ENCODE measurements at regions not wholly inside any gene's neighbourhood (a gene's known extent, or its start where the extent isn't known, plus 50 kb on each side); places are given as distances from the start of the nearest gene placed in this dataset.

GRCh38 chr9:73022353-73022752, 69.5 kb upstream of the ALDH1A1 start:
- Histone ChIP-seq H3K4me1 (no peaks in the 10 kb centered on the region), H3K36me3 (no peaks in the 10 kb centered on the region), H3K4me3 (no peak overlapping the region), H3K27me3 (no peaks in the 10 kb centered on the region), H3K27ac (peak overlapping the region in 1 of 2 donors; percentile 18), H3K9me3 (no peaks in the 10 kb centered on the region)
- intact Hi-C loops (cut with DNase I; ENCODE audit: low total_unique reads): no loop called here
- DNase-seq: no peak
- TF ChIP-seq POLR2A (IDR thresholded peaks at IDR 0.05): no peak
- no peak for TF ChIP-seq CTCF (IDR thresholded peaks at IDR 0.05)

- Histone ChIP-seq H3K4me1 (no peaks in the 10 kb centered on the region), H3K27ac (no peak overlapping the region), H3K9me3 (no peaks in the 10 kb centered on the region), H3K4me3 (no peak overlapping the region), H3K36me3 (peaks cover 0 to 2% of the 10 kb centered on the region in 2 donors), H3K27me3 (no peaks in the 10 kb centered on the region)
- TF ChIP-seq POLR2A (IDR thresholded peaks at IDR 0.05) (no peak), CTCF (IDR thresholded peaks at IDR 0.05) (no peak)
- no peak for DNase-seq
- intact Hi-C loops (cut with DNase I; ENCODE audit: low total_unique reads): no loop called here
These were observed 68.0 kb upstream of the ALDH1A1 start for GRCh38 chr9:73020877-73021276.

- peaks cover 0 to 2% of the 10 kb centered on the region in 2 donors for H3K36me3 ChIP-seq
- no peaks in the 10 kb centered on the region for H3K4me1 ChIP-seq
- H3K27ac ChIP-seq: no peak overlapping the region
- H3K27me3 ChIP-seq: no peaks in the 10 kb centered on the region
- intact Hi-C loops (cut with DNase I; ENCODE audit: low total_unique reads): no loop called here
- TF ChIP-seq POLR2A (IDR thresholded peaks at IDR 0.05): no peak
- TF ChIP-seq CTCF (IDR thresholded peaks at IDR 0.05): no peak
- H3K4me3 ChIP-seq: no peak overlapping the region
- H3K9me3 ChIP-seq: no peaks in the 10 kb centered on the region
- no peak for DNase-seq
These were observed 61.2 kb upstream of the ALDH1A1 start for GRCh38 chr9:73014011-73014410.

DNA sequence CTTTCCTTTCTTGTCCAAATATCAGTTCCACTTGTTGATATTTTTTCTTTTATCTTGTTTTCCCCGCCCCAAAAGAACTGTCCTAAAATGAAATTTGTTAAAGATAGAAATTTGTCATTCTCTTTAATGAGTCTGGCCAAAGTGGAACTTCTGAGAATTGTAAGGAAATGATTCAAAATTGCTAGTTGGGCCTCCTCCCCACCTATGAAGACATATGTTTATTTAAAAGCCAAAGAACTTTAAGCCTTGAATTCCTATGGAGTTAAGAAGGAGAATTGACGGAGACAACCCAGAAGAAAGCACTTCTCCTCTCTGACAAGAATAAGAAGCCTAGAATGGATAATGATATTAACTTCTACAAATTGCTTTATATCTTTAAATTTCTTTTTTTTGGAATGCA, 59.1 kb upstream of the ALDH1A1 start:
- Histone ChIP-seq H3K9me3 (no peaks in the 10 kb centered on the region), H3K27me3 (no peaks in the 10 kb centered on the region), H3K4me3 (no peak overlapping the region), H3K4me1 (no peaks in the 10 kb centered on the region), H3K27ac (peak overlapping the region; percentile 29 to 50), H3K36me3 (peaks cover 0 to 2% of the 10 kb centered on the region in 2 donors)
- TF ChIP-seq CTCF (IDR thresholded peaks at IDR 0.05): no peak
- no peak for TF ChIP-seq POLR2A (IDR thresholded peaks at IDR 0.05)
- intact Hi-C loops (cut with DNase I; ENCODE audit: low total_unique reads): no loop called here
- no peak for DNase-seq

- no peaks in the 10 kb centered on the region for H3K9me3 ChIP-seq
- H3K27ac ChIP-seq: peak overlapping the region; percentile 29 to 50
- intact Hi-C loops (cut with DNase I; ENCODE audit: low total_unique reads): no loop called here
These were observed 58.4 kb upstream of the ALDH1A1 start for GRCh38 chr9:73011181-73011750.

More at GRCh38 chr9:73011181-73011750, 58.4 kb upstream of the ALDH1A1 start:
- TF ChIP-seq CTCF (IDR thresholded peaks at IDR 0.05) (no peak), POLR2A (IDR thresholded peaks at IDR 0.05) (no peak)
- no peaks in the 10 kb centered on the region for H3K4me1 ChIP-seq
- peaks cover 0 to 2% of the 10 kb centered on the region in 2 donors for H3K36me3 ChIP-seq
- H3K4me3 ChIP-seq: no peak overlapping the region
- DNase-seq: no peak
- H3K27me3 ChIP-seq: no peaks in the 10 kb centered on the region
